Bronchial epithelial cell (primary cell): ENCODE measurements at regions not wholly inside any gene's neighbourhood (a gene's known extent, or its start where the extent isn't known, plus 50 kb on each side); places are given as distances from the start of the nearest gene placed in this dataset.
A peak's percentile ranks its signal among the peaks of the same experiment; 100 is the strongest.

Experiments
- DNase-seq: peaks from one replicate; pipeline ENCODE4 v3.0.0-alpha.2; 2010; ENCODE audit warnings: low read depth
- FAIRE-seq: peaks from 2 replicates; lab custom pipeline; 2011; peaks lifted over from hg19 to GRCh38; lab: Jason Lieb, UNC
- H3K27me3 ChIP-seq: 2 replicates; pipeline ENCODE4 v1.5.1; 2011; ENCODE audit warnings: low read length; ENCODE audit not compliant: control insufficient read depth, insufficient read depth
- H3K36me3 ChIP-seq: 2 replicates; pipeline ENCODE4 v1.5.1; 2011; ENCODE audit warnings: low read length; ENCODE audit not compliant: control insufficient read depth, insufficient read depth
- H3K4me3 ChIP-seq: 2 replicates; pipeline ENCODE4 v1.5.1; 2011; ENCODE audit warnings: mild to moderate bottlenecking, low read depth, low read length, control low read depth
- TF ChIP-seq, protein P1 (sequence below): IDR thresholded peaks from 2 replicates; pipeline ENCODE4 v1.5.1; 2011; ENCODE audit warnings: mild to moderate bottlenecking, moderate library complexity, low read length, control low read depth, inconsistent platforms; ENCODE audit not compliant: insufficient read depth, severe bottlenecking

DNA sequence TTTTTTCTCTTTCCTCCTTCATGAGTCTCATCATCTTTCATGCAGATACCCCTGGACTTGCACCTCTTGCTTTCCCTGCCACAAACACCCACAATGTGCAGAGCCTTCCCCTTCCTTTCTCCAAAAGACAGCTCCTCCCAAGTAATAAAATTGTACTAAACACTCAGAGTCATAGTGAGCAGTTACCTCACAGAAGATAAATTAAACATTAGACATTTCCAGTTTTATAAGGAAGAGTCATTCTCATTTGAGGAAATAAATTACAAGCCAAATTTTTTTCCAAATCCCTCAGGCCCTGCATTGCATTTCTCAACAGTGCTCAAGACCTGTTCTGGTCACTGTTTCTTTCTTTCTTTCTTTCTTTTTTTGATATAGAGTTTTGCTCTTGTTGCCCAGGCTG, 131.5 kb downstream of the ATPSCKMT start:
- no peak overlapping the region for H3K4me3 ChIP-seq
- DNase-seq (no peak), FAIRE-seq (no peak)
- H3K36me3 ChIP-seq = no peaks in the 10 kb centered on the region
- no peaks in the 10 kb centered on the region for H3K27me3 ChIP-seq
- TF ChIP-seq, protein P1, sequence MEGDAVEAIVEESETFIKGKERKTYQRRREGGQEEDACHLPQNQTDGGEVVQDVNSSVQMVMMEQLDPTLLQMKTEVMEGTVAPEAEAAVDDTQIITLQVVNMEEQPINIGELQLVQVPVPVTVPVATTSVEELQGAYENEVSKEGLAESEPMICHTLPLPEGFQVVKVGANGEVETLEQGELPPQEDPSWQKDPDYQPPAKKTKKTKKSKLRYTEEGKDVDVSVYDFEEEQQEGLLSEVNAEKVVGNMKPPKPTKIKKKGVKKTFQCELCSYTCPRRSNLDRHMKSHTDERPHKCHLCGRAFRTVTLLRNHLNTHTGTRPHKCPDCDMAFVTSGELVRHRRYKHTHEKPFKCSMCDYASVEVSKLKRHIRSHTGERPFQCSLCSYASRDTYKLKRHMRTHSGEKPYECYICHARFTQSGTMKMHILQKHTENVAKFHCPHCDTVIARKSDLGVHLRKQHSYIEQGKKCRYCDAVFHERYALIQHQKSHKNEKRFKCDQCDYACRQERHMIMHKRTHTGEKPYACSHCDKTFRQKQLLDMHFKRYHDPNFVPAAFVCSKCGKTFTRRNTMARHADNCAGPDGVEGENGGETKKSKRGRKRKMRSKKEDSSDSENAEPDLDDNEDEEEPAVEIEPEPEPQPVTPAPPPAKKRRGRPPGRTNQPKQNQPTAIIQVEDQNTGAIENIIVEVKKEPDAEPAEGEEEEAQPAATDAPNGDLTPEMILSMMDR = no peak

DNA sequence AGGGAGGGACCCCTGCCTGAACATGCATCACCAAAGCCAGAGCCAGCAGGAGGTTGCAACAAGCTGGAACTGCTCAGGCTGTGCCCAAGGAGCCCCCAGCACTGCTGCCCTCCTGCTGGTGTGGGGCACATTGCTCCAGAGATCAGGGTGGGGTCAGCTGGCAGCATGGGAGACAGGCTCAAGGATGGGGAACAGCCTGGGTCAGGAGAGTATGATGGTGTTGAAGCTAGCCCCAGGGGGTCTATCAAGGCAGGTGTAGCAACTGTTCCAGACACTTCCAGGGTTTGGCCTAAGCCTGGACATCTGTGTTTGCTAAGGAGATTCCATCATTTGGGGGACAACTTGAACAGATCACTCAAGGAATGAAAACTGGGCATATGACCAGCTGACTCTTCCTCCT, 133.1 kb downstream of the ATPSCKMT start:
- Histone ChIP-seq H3K36me3 (no peaks in the 10 kb centered on the region), H3K4me3 (no peak overlapping the region), H3K27me3 (no peaks in the 10 kb centered on the region)
- DNase-seq = no peak
- TF ChIP-seq, protein P1 = no peak
- FAIRE-seq = no peak

DNA sequence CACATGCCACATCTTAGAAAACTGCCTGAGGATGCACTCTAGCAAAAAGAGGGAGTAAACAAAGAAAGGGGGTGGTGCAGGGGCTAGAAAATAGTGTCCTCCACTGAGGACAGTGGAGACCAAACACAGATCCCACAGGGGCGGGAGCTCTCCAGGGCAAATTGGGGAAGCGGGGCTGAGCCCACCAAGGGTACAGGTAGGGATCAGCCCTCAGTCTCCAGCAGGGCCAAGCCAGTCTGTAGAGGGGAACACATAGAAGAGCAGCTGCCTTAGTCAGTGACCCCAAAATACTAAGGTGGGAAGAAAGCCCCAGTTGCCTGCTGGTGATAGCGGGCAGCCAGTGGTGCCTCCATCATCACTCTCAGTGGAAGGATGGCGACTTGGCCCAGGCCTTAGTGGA, 134.0 kb downstream of the ATPSCKMT start:
- Histone ChIP-seq H3K27me3 (no peaks in the 10 kb centered on the region), H3K36me3 (no peaks in the 10 kb centered on the region)
- no peak for FAIRE-seq

DNA sequence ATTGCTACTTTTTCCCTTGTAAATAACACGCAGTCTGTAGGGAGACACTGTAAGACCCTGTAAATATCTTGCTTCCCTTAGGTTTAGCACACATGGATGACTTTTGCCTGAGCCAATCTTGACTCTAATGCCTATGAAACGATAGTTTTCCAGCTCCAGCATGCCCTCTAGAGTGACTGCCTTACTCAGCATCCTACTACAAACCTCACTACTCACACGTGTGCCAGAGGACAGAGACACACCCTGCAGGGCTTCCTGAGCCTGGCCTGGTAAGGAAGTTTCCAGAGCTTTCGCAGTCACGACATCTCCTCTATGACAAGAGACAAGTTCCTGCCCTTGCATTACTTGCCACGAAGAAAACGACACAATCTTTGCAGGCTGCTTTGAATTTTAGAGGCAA, 138.1 kb downstream of the ATPSCKMT start:
- Histone ChIP-seq H3K27me3 (no peaks in the 10 kb centered on the region), H3K4me3 (no peak overlapping the region), H3K36me3 (no peaks in the 10 kb centered on the region)
- FAIRE-seq (no peak), DNase-seq (peak; percentile 48)
- TF ChIP-seq, protein P1 = peak; percentile 54

More for the DNA sequence above, 134.0 kb downstream of the ATPSCKMT start:
- no peak for DNase-seq
- TF ChIP-seq, protein P1 = no peak
- H3K4me3 ChIP-seq = no peak overlapping the region

DNA sequence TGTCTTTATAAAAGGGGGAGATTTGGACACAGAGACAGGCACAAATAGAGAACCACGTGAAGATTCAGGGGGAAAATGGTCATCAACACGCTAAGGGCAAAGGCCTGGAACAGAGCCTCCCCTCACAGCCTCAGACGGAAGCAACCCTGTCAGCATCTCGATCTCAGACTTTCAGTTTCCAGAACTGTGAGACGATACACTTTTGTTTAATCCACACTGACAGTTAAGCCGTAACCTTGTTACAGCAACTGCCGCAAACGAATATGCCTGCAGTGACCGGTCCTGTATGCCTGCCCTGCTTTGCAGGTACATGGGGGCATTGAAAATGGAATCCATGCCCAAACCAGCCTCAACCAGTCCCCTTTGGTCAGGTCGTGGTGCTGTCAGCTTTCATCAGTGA, 139.5 kb downstream of the ATPSCKMT start:
- Histone ChIP-seq H3K4me3 (no peak overlapping the region), H3K36me3 (no peaks in the 10 kb centered on the region), H3K27me3 (no peaks in the 10 kb centered on the region)
- DNase-seq (no peak), FAIRE-seq (no peak)
- TF ChIP-seq, protein P1 = no peak

DNA sequence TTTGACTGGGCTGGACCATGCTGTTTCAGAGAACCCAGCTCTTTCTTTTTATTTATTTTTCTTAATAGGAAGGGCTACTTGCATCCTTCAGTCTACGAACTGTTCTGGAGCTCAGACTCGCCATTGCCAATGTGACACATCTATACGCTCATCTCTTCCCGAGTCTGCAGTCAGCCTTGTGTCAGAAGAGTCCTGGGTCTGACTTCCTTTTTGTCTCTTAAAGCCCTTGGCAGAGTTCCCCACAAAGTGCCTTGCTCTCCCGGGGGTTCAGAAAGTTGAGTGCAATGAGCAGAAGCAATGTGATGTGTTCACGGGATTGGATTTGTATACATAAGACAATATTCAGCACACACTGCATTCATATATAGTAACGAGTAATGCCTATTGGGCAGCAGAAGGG, 140.4 kb downstream of the ATPSCKMT start:
- Histone ChIP-seq H3K27me3 (no peaks in the 10 kb centered on the region), H3K4me3 (no peak overlapping the region), H3K36me3 (no peaks in the 10 kb centered on the region)
- DNase-seq (no peak), FAIRE-seq (no peak)
- TF ChIP-seq, protein P1 = no peak
